ENCODE measurements at regions not wholly inside any gene's neighbourhood (a gene's known extent, or its start where the extent isn't known, plus 50 kb on each side); places are given as distances from the start of the nearest gene placed in this dataset.
"Not testable (repeated sequence)": the region's sequence is repeated elsewhere in the genome, so short reads cannot be mapped to it uniquely, and the experiment has no call there.

GRCh38 chr2:175704568-175704967, 297.5 kb downstream of the LNPK start:
- TF ChIP-seq, protein P1, sequence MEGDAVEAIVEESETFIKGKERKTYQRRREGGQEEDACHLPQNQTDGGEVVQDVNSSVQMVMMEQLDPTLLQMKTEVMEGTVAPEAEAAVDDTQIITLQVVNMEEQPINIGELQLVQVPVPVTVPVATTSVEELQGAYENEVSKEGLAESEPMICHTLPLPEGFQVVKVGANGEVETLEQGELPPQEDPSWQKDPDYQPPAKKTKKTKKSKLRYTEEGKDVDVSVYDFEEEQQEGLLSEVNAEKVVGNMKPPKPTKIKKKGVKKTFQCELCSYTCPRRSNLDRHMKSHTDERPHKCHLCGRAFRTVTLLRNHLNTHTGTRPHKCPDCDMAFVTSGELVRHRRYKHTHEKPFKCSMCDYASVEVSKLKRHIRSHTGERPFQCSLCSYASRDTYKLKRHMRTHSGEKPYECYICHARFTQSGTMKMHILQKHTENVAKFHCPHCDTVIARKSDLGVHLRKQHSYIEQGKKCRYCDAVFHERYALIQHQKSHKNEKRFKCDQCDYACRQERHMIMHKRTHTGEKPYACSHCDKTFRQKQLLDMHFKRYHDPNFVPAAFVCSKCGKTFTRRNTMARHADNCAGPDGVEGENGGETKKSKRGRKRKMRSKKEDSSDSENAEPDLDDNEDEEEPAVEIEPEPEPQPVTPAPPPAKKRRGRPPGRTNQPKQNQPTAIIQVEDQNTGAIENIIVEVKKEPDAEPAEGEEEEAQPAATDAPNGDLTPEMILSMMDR (IDR thresholded peaks at IDR 0.05), result not testable (repeated sequence)
- TF ChIP-seq POLR2A, EP300, POLR2AphosphoS5 (IDR thresholded peaks at IDR 0.05): not testable (repeated sequence)
